8988T (cell line): ENCODE measurements at regions not wholly inside any gene's neighbourhood (a gene's known extent, or its start where the extent isn't known, plus 50 kb on each side); places are given as distances from the start of the nearest gene placed in this dataset.

Source experiments
- DNase-seq: peaks from one replicate; pipeline ENCODE4 v3.0.0; 2011

- no peak for DNase-seq
Measured at GRCh38 chr16:79497606-79498350, 102.8 kb downstream of the MAF start.

GRCh38 chr16:79493911-79494310 lies 106.6 kb downstream of the MAF start:
- no peak for DNase-seq

GRCh38 chr16:79492036-79492435 lies 108.5 kb downstream of the MAF start:
- no peak for DNase-seq

GRCh38 chr16:79485020-79485419 lies 115.5 kb downstream of the MAF start:
- DNase-seq = no peak

- DNase-seq = no peak
Measured at GRCh38 chr16:79484237-79484636, 116.3 kb downstream of the MAF start.

- no peak for DNase-seq
Measured at GRCh38 chr16:79483336-79483735, 117.2 kb downstream of the MAF start.

- no peak for DNase-seq
Measured at GRCh38 chr16:79482011-79482410, 118.5 kb downstream of the MAF start.

GRCh38 chr16:79480929-79481328 lies 119.6 kb downstream of the MAF start:
- no peak for DNase-seq

GRCh38 chr16:79480056-79480455 lies 120.5 kb downstream of the MAF start:
- DNase-seq = no peak

- DNase-seq = no peak
Measured at GRCh38 chr16:79476580-79476979, 124.0 kb downstream of the MAF start.

GRCh38 chr16:79475841-79476240 lies 124.7 kb downstream of the MAF start:
- DNase-seq = no peak

GRCh38 chr16:79473456-79473855 lies 127.1 kb downstream of the MAF start:
- DNase-seq = no peak

GRCh38 chr16:79472426-79472825 lies 128.1 kb downstream of the MAF start:
- no peak for DNase-seq

GRCh38 chr16:79469999-79470398 lies 130.5 kb downstream of the MAF start:
- DNase-seq = no peak

- DNase-seq = no peak
Measured at GRCh38 chr16:79468631-79469030, 131.9 kb downstream of the MAF start.

- no peak for DNase-seq
Measured at GRCh38 chr16:79468121-79468552, 132.4 kb downstream of the MAF start.

GRCh38 chr16:79466111-79466510 lies 134.4 kb downstream of the MAF start:
- no peak for DNase-seq

- DNase-seq = no peak
Measured at GRCh38 chr16:79463841-79464240, 136.7 kb downstream of the MAF start.

GRCh38 chr16:79456036-79456435 lies 144.5 kb downstream of the MAF start:
- DNase-seq = no peak

- no peak for DNase-seq
Measured at GRCh38 chr16:79452671-79453070, 147.9 kb downstream of the MAF start.

- DNase-seq = no peak
Measured at GRCh38 chr16:79451196-79451816, 149.2 kb downstream of the MAF start.

GRCh38 chr16:79449900-79450299 lies 150.6 kb downstream of the MAF start:
- DNase-seq = no peak

GRCh38 chr16:79449067-79449769 lies 151.3 kb downstream of the MAF start:
- DNase-seq = no peak

GRCh38 chr16:79444572-79444971 lies 156.0 kb downstream of the MAF start:
- DNase-seq = no peak
